PC-3 (cell line): ENCODE measurements at regions not wholly inside any gene's neighbourhood (a gene's known extent, or its start where the extent isn't known, plus 50 kb on each side); places are given as distances from the start of the nearest gene placed in this dataset.

ENCODE experiments used
- ATAC-seq: fragments of 200-7000 bp; cut with Tn5 transposase; 2 replicates; pipeline ENCODE4 v1.9.1; 2020; ENCODE audit warnings: mild to moderate bottlenecking, moderate library complexity
- BruUV-seq: library from RNA; stranded (reverse); fragments of 400-500 nt; replicated peaks from 2 replicates; lab custom pipeline; 2021; lab: Mats Ljungman, UMichigan
- CTCF ChIA-PET: fragments of 300-600 bp; sonication (Branson Sonifier 250); formaldehyde crosslinking; loops from one replicate; lab custom pipeline; 2022; ENCODE audit warnings: antibody characterized with exemption; lab: Charles Lee
- POLR2A ChIA-PET: fragments of 300-600 bp; sonication (Branson Sonifier 250); formaldehyde crosslinking; loops from one replicate; lab custom pipeline; 2022; ENCODE audit warnings: antibody characterized with exemption; ENCODE audit not compliant: unreplicated experiment; lab: Charles Lee
- DNase-seq: peaks from one replicate; pipeline ENCODE4 v3.0.0-alpha.2; 2015
- H2AFZ ChIP-seq: fragments of 300-600 bp; sonication (generic); 2 replicates; pipeline ENCODE4 v1.6.0; 2016; ENCODE audit warnings: antibody characterized with exemption, low read length
- H3F3A ChIP-seq: fragments of 300-600 bp; sonication (generic); one replicate; pipeline ENCODE4 v1.6.0; 2017; ENCODE audit warnings: antibody characterized with exemption, low read length, control low read depth, mild to moderate bottlenecking; ENCODE audit not compliant: unreplicated experiment
- H3K27ac ChIP-seq: fragments of 300-600 bp; sonication (generic); 2 replicates; pipeline ENCODE4 v1.5.1; 2016; ENCODE audit warnings: mild to moderate bottlenecking, low read length
- H3K27me3 ChIP-seq: fragments of 300-600 bp; sonication (generic); 2 replicates; pipeline ENCODE4 v1.6.1; 2016; ENCODE audit warnings: low read length, mixed read lengths
- H3K36me3 ChIP-seq: fragments of 300-600 bp; sonication (generic); 2 replicates; pipeline ENCODE4 v1.6.1; 2016; ENCODE audit warnings: low read depth, mixed run types, low read length, mixed read lengths
- H3K4me1 ChIP-seq: fragments of 300-600 bp; sonication (generic); 2 replicates; pipeline ENCODE4 v1.5.1; 2016; ENCODE audit warnings: low read length; ENCODE audit not compliant: insufficient read depth
- H3K4me2 ChIP-seq: fragments of 300-600 bp; sonication (generic); 2 replicates; pipeline ENCODE4 v1.6.0; 2016; ENCODE audit warnings: low read length
- H3K4me3 ChIP-seq: fragments of 300-600 bp; sonication (generic); 2 replicates; pipeline ENCODE4 v1.5.1; 2016; ENCODE audit warnings: mild to moderate bottlenecking, low read length, mixed read lengths
- H3K79me2 ChIP-seq: fragments of 300-600 bp; sonication (generic); 2 replicates; pipeline ENCODE4 v1.6.1; 2017; ENCODE audit warnings: low read length, mixed read lengths
- H3K9ac ChIP-seq: fragments of 300-600 bp; sonication (generic); 2 replicates; pipeline ENCODE4 v1.6.0; 2016; ENCODE audit warnings: mild to moderate bottlenecking, low read length
- H3K9me2 ChIP-seq: fragments of 300-600 bp; sonication (generic); replicated peaks from 2 replicates; pipeline ENCODE4 v1.6.1; 2016; ENCODE audit warnings: mixed run types, low read length, mixed read lengths
- H3K9me3 ChIP-seq: fragments of 300-600 bp; sonication (generic); 2 replicates; pipeline ENCODE4 v1.6.1; 2016; ENCODE audit warnings: low read length, mixed read lengths
- H4K20me1 ChIP-seq: fragments of 300-600 bp; sonication (generic); 2 replicates; pipeline ENCODE4 v1.6.1; 2016; ENCODE audit warnings: low read length, mixed read lengths
- EZH2 ChIP-seq: fragments of 300-600 bp; sonication (generic); IDR thresholded peaks from one replicate; pipeline ENCODE4 v1.6.1; 2017; ENCODE audit warnings: antibody characterized with exemption, mild to moderate bottlenecking, low read length; ENCODE audit not compliant: unreplicated experiment
- EZH2phosphoT487 ChIP-seq: fragments of 300-600 bp; sonication (generic); IDR thresholded peaks from 2 replicates; pipeline ENCODE4 v1.6.1; 2018; ENCODE audit warnings: mild to moderate bottlenecking, antibody characterized with exemption, low read length, borderline replicate concordance
- intact Hi-C: fragments of 100-400 bp; cut with micrococcal nuclease; formaldehyde crosslinking; loops from 2 replicates; pipeline ENCODE4 v1.9.0; 2023
- TF ChIP-seq, protein P1 (sequence below): fragments of 300-600 bp; sonication (generic); conservative IDR thresholded peaks from 2 replicates; pipeline ENCODE4 v1.5.1; 2017; ENCODE audit warnings: antibody characterized with exemption, low read depth, mild to moderate bottlenecking, low read length

DNA sequence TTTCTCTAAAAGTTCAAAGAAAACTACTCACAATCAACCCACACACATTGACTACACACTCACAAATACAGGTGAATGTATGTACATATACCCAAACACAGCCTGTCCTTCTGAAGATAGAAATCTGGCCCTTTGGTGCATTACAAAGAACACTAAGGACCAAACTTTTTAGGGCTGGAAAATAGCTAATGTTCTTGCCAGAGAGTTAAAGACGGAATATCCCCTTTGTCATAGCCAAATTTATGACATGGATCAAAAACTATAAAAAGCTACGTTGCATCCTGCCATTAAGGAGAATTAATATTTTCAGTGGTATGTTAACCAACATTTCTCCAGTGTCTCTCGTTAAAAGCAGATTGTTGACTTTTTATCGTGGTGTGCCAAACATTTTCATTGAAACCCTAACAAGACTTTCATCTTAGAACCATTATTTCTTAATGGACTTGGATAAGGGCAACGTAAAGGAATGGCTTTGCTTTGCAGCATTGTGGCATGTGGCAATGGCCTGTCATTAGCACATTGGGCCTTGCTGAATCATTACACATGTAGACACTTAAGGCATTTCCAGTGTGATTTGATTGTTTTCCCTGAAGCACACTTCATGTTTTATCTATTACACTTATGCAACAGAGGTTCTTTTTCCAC is 150.9 kb upstream of the MEOX2 start:
- TF ChIP-seq EZH2phosphoT487: no peak
- no peak for TF ChIP-seq EZH2
- TF ChIP-seq, protein P1, sequence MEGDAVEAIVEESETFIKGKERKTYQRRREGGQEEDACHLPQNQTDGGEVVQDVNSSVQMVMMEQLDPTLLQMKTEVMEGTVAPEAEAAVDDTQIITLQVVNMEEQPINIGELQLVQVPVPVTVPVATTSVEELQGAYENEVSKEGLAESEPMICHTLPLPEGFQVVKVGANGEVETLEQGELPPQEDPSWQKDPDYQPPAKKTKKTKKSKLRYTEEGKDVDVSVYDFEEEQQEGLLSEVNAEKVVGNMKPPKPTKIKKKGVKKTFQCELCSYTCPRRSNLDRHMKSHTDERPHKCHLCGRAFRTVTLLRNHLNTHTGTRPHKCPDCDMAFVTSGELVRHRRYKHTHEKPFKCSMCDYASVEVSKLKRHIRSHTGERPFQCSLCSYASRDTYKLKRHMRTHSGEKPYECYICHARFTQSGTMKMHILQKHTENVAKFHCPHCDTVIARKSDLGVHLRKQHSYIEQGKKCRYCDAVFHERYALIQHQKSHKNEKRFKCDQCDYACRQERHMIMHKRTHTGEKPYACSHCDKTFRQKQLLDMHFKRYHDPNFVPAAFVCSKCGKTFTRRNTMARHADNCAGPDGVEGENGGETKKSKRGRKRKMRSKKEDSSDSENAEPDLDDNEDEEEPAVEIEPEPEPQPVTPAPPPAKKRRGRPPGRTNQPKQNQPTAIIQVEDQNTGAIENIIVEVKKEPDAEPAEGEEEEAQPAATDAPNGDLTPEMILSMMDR: no peak
- H3K36me3 ChIP-seq: no peaks in the 10 kb centered on the region
- H3K79me2 ChIP-seq: no peaks in the 10 kb centered on the region
- no peaks in the 10 kb centered on the region for H3K27me3 ChIP-seq
- no peak overlapping the region for H3K4me2 ChIP-seq
- no peak for ATAC-seq
- H3K27ac ChIP-seq: no peak overlapping the region
- peaks cover 8% of the 10 kb centered on the region; the same call in 1 of the 2 replicates for H3K4me1 ChIP-seq
- no peaks in the 10 kb centered on the region for H3F3A ChIP-seq
- BruUV-seq: no TSS peak
- H3K9me2 ChIP-seq: no peaks in the 10 kb centered on the region
- ChIA-PET POLR2A (no interaction called here), CTCF (no interaction called here)
- H3K9me3 ChIP-seq: no peaks in the 10 kb centered on the region
- H2AFZ ChIP-seq: no peak overlapping the region
- no peak overlapping the region for H3K9ac ChIP-seq
- no peak for DNase-seq
- H3K4me3 ChIP-seq: no peak overlapping the region
- H4K20me1 ChIP-seq: no peaks in the 10 kb centered on the region
- intact Hi-C loops: no loop called here

DNA sequence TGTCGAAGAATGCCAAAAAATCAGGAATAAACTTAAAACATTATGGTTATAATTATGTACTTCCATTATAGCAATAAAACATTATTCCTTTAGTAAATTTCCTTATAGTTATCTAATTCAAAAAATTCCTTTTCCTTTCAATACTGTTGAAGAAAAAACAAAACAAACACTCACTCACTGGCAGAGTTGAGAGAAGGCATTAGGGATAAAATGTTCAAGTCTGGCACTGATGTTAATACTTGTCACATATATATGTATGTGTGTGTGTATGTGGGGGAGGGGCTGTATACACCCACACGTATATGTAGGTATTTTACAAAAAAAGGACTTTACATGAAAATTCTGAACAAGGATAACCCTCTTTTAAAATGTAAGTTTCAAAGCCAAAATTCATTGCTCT is 150.2 kb upstream of the MEOX2 start:
- no peak overlapping the region for H3K9ac ChIP-seq
- ChIA-PET CTCF (no interaction called here), POLR2A (no interaction called here)
- no peaks in the 10 kb centered on the region for H4K20me1 ChIP-seq
- ATAC-seq: no peak
- intact Hi-C loops: no loop called here
- H3K4me1 ChIP-seq: peaks cover 8% of the 10 kb centered on the region; the same call in 1 of the 2 replicates
- no peak overlapping the region for H3K4me3 ChIP-seq
- H3K27ac ChIP-seq: no peak overlapping the region
- no peaks in the 10 kb centered on the region for H3K9me2 ChIP-seq
- H2AFZ ChIP-seq: no peak overlapping the region
- BruUV-seq: no TSS peak
- DNase-seq: no peak
- TF ChIP-seq, protein P1: no peak
- TF ChIP-seq EZH2: no peak
- TF ChIP-seq EZH2phosphoT487: no peak
- no peaks in the 10 kb centered on the region for H3K9me3 ChIP-seq
- H3K27me3 ChIP-seq: no peaks in the 10 kb centered on the region
- H3K36me3 ChIP-seq: no peaks in the 10 kb centered on the region
- no peaks in the 10 kb centered on the region for H3F3A ChIP-seq
- no peak overlapping the region for H3K4me2 ChIP-seq
- no peaks in the 10 kb centered on the region for H3K79me2 ChIP-seq

DNA sequence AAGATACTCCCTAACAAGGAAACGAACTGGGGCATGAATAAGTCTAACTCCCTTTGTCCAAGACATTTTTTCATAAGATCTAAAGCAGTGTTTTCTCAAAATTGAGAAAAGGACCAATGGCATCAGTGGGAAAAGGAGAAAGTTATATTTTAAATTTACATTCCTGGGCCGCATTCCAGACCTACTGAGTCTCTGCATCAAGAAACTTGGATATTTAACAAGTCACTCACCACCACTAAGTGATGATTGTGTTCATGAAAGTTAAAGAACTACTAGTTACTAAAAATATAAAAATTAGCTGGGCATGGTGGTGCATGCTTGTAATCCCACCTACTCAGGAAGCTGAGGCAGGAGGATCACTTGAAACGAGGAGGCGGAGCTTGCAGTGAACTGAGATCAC is 149.6 kb upstream of the MEOX2 start:
- Histone ChIP-seq H2AFZ (no peak overlapping the region), H3K4me2 (no peak overlapping the region), H3K27ac (no peak overlapping the region), H3K27me3 (no peaks in the 10 kb centered on the region), H3K79me2 (no peaks in the 10 kb centered on the region), H3K36me3 (no peaks in the 10 kb centered on the region), H3K9me3 (no peaks in the 10 kb centered on the region), H3K4me1 (peaks cover 8% of the 10 kb centered on the region; the same call in 1 of the 2 replicates), H3F3A (no peaks in the 10 kb centered on the region), H4K20me1 (no peaks in the 10 kb centered on the region), H3K9me2 (no peaks in the 10 kb centered on the region), H3K4me3 (no peak overlapping the region), H3K9ac (no peak overlapping the region)
- ATAC-seq (no peak), DNase-seq (no peak)
- intact Hi-C loops: no loop called here
- BruUV-seq: no TSS peak
- no peak for TF ChIP-seq EZH2
- no peak for TF ChIP-seq EZH2phosphoT487
- TF ChIP-seq, protein P1: no peak
- ChIA-PET POLR2A (no interaction called here), CTCF (no interaction called here)
